ENCODE measurements at regions not wholly inside any gene's neighbourhood (a gene's known extent, or its start where the extent isn't known, plus 50 kb on each side); places are given as distances from the start of the nearest gene placed in this dataset.
"Not testable (repeated sequence)": the region's sequence is repeated elsewhere in the genome, so short reads cannot be mapped to it uniquely, and the experiment has no call there.

- no peaks in the 10 kb centered on the region for H3K9me3 ChIP-seq
- H3K36me3 ChIP-seq: no peaks in the 10 kb centered on the region
- DNase-seq (ENCODE audit: low spot score): no peak
- no peak overlapping the region for H3K27ac ChIP-seq
- TF ChIP-seq CTCF (IDR thresholded peaks at IDR 0.05): no peak
- TF ChIP-seq POLR2A (IDR thresholded peaks at IDR 0.05): no peak
- TF ChIP-seq POLR2AphosphoS5 (IDR thresholded peaks at IDR 0.05): no peak
- WGBS: 79% methylated on average over 1 of the region's 1 CpG
- no peaks in the 10 kb centered on the region for H3K27me3 ChIP-seq (replicated peaks; ENCODE audit: insufficient read depth)
- intact Hi-C loops (cut with DNase I): no loop called here
- no peaks in the 10 kb centered on the region for H3K4me1 ChIP-seq (replicated peaks)
- H3K4me3 ChIP-seq: no peak overlapping the region
Observed at GRCh38 chr2:228575897-228576296, 394.4 kb upstream of the SPHKAP start.

- H3K27me3 ChIP-seq (replicated peaks; ENCODE audit: insufficient read depth); H3K36me3 ChIP-seq; intact Hi-C loops (cut with DNase I); DNase-seq (ENCODE audit: low spot score); H3K4me1 ChIP-seq (replicated peaks); H3K4me3 ChIP-seq; H3K9me3 ChIP-seq; H3K27ac ChIP-seq: not testable (repeated sequence)
- 78% methylated on average over 28 of the region's 28 CpGs for WGBS
Observed at GRCh38 chr2:228568275-228568674, 386.8 kb upstream of the SPHKAP start.

GRCh38 chr2:228561816-228562215, 380.3 kb upstream of the SPHKAP start:
- Histone ChIP-seq H3K36me3 (no peaks in the 10 kb centered on the region), H3K4me1 (replicated peaks) (no peaks in the 10 kb centered on the region), H3K27me3 (replicated peaks; ENCODE audit: insufficient read depth) (no peaks in the 10 kb centered on the region), H3K9me3 (no peaks in the 10 kb centered on the region), H3K4me3 (no peak overlapping the region), H3K27ac (no peak overlapping the region)
- intact Hi-C loops (cut with DNase I): no loop called here
- no peak for TF ChIP-seq CTCF (IDR thresholded peaks at IDR 0.05)
- no peak for TF ChIP-seq POLR2AphosphoS5 (IDR thresholded peaks at IDR 0.05)
- no peak for TF ChIP-seq POLR2A (IDR thresholded peaks at IDR 0.05)
- 85% methylated on average over 6 of the region's 6 CpGs for WGBS
- no peak for DNase-seq (ENCODE audit: low spot score)

- TF ChIP-seq CTCF (IDR thresholded peaks at IDR 0.05): no peak
- H3K4me3 ChIP-seq: no peak overlapping the region
- H3K27ac ChIP-seq: no peak overlapping the region
- no peaks in the 10 kb centered on the region for H3K36me3 ChIP-seq
- no peaks in the 10 kb centered on the region for H3K9me3 ChIP-seq
- no peaks in the 10 kb centered on the region for H3K27me3 ChIP-seq (replicated peaks; ENCODE audit: insufficient read depth)
- intact Hi-C loops (cut with DNase I): no loop called here
- WGBS: 99% methylated on average over 3 of the region's 3 CpGs
- DNase-seq (ENCODE audit: low spot score): no peak
- no peaks in the 10 kb centered on the region for H3K4me1 ChIP-seq (replicated peaks)
Observed at GRCh38 chr2:228559774-228560415, 378.4 kb upstream of the SPHKAP start.

GRCh38 chr2:228556717-228557116, 375.2 kb upstream of the SPHKAP start:
- no peaks in the 10 kb centered on the region for H3K9me3 ChIP-seq
- intact Hi-C loops (cut with DNase I): no loop called here
- H3K27me3 ChIP-seq (replicated peaks; ENCODE audit: insufficient read depth): no peaks in the 10 kb centered on the region
- H3K4me3 ChIP-seq: no peak overlapping the region
- no peak overlapping the region for H3K27ac ChIP-seq
- no peaks in the 10 kb centered on the region for H3K4me1 ChIP-seq (replicated peaks)
- WGBS: 19% methylated on average over 1 of the region's 1 CpG
- H3K36me3 ChIP-seq: no peaks in the 10 kb centered on the region
- TF ChIP-seq POLR2A (IDR thresholded peaks at IDR 0.05): no peak
- no peak for DNase-seq (ENCODE audit: low spot score)

GRCh38 chr2:228549441-228550007, 368.0 kb upstream of the SPHKAP start:
- Histone ChIP-seq H3K4me3 (no peak overlapping the region), H3K27ac (no peak overlapping the region), H3K27me3 (replicated peaks; ENCODE audit: insufficient read depth) (no peaks in the 10 kb centered on the region), H3K4me1 (replicated peaks) (no peaks in the 10 kb centered on the region), H3K9me3 (no peaks in the 10 kb centered on the region), H3K36me3 (no peaks in the 10 kb centered on the region)
- intact Hi-C loops (cut with DNase I): no loop called here
- WGBS: 85% methylated on average over 7 of the region's 7 CpGs
- no peak for DNase-seq (ENCODE audit: low spot score)
- TF ChIP-seq POLR2AphosphoS5 (IDR thresholded peaks at IDR 0.05) (no peak), CTCF (IDR thresholded peaks at IDR 0.05) (no peak), POLR2A (IDR thresholded peaks at IDR 0.05) (no peak)
